Tibial nerve (tissue), 3 donors: ENCODE measurements at regions not wholly inside any gene's neighbourhood (a gene's known extent, or its start where the extent isn't known, plus 50 kb on each side); places are given as distances from the start of the nearest gene placed in this dataset.

ENCODE experiments used
- POLR2A ChIP-seq, 2 donors: fragments of 450-650 bp; IDR thresholded peaks; one replicate each; pipeline ENCODE4 v1.6.1; 2017; ENCODE audit warnings: antibody characterized with exemption in 2 of 2, mild to moderate bottlenecking in 2 of 2, moderate library complexity in 2 of 2
- TF ChIP-seq, protein P1 (sequence below), 5 experiments: fragments of 200-600 bp in 3 of 5; fragments of 450-650 bp in 2 of 5; sonication (generic) in 3 of 5; IDR thresholded peaks; one replicate each; pipeline ENCODE4 v1.5.1; 2016 to 2019; ENCODE audit warnings: antibody characterized with exemption in 5 of 5, mild to moderate bottlenecking in 3 of 5, moderate library complexity in 2 of 5

DNA sequence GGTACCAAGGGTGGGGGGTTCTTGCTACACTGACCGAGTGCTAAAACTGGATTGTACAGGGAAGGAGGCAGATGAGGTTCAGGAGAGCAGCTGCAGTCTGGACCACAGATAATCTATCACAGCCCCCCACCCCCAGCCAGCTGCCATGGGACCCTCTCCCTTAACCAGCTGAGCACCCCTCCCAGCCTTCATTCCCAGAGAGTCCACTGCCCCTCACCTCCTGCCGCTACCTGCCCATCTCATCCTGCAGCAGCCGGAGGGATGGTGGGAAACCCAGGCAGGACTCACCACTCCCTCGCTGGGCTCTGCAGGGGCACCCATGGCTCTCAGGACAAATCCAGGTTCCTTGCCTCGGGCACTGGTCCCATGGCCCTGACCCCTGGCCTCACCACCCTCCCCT is 66.7 kb downstream of the MRPL36 start:
- TF ChIP-seq, protein P1, sequence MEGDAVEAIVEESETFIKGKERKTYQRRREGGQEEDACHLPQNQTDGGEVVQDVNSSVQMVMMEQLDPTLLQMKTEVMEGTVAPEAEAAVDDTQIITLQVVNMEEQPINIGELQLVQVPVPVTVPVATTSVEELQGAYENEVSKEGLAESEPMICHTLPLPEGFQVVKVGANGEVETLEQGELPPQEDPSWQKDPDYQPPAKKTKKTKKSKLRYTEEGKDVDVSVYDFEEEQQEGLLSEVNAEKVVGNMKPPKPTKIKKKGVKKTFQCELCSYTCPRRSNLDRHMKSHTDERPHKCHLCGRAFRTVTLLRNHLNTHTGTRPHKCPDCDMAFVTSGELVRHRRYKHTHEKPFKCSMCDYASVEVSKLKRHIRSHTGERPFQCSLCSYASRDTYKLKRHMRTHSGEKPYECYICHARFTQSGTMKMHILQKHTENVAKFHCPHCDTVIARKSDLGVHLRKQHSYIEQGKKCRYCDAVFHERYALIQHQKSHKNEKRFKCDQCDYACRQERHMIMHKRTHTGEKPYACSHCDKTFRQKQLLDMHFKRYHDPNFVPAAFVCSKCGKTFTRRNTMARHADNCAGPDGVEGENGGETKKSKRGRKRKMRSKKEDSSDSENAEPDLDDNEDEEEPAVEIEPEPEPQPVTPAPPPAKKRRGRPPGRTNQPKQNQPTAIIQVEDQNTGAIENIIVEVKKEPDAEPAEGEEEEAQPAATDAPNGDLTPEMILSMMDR (IDR thresholded peaks at IDR 0.05) = no peak
- no peak for TF ChIP-seq POLR2A (IDR thresholded peaks at IDR 0.05)
